Ectodermal cell (in vitro differentiated cells): ENCODE measurements at regions not wholly inside any gene's neighbourhood (a gene's known extent, or its start where the extent isn't known, plus 50 kb on each side); places are given as distances from the start of the nearest gene placed in this dataset.
"Not testable (repeated sequence)": the region's sequence is repeated elsewhere in the genome, so short reads cannot be mapped to it uniquely, and the experiment has no call there.

ENCODE experiments used
- H3K27ac ChIP-seq: 2 replicates; pipeline ENCODE4 v1.7.0; 2013; ENCODE audit warnings: mild to moderate bottlenecking, low read depth, low read length; ENCODE audit not compliant: insufficient read depth, poor library complexity, severe bottlenecking
- H3K27me3 ChIP-seq: 2 replicates; pipeline ENCODE4 v1.7.0; 2013; ENCODE audit warnings: mild to moderate bottlenecking, low read length; ENCODE audit not compliant: insufficient read depth, control insufficient read depth, poor library complexity, severe bottlenecking
- H3K36me3 ChIP-seq: one replicate; pipeline ENCODE4 v1.7.0; 2013; ENCODE audit warnings: low read length; ENCODE audit not compliant: control insufficient read depth, insufficient read depth
- H3K4me1 ChIP-seq: one replicate; pipeline ENCODE4 v1.7.0; 2013; ENCODE audit warnings: low read length; ENCODE audit not compliant: control insufficient read depth, insufficient read depth
- H3K4me3 ChIP-seq: 2 replicates; pipeline ENCODE4 v1.7.0; 2013; ENCODE audit warnings: low read depth, low read length, control low read depth; ENCODE audit not compliant: insufficient read depth
- H3K9me3 ChIP-seq: 2 replicates; pipeline ENCODE4 v1.7.0; 2013; ENCODE audit warnings: mild to moderate bottlenecking, low read length, moderate library complexity; ENCODE audit not compliant: control insufficient read depth
- WGBS, 2 experiments: methylation state at CpG; one replicate each; pipeline ENCODE4 v1.1.7; 2013; ENCODE audit warnings: missing lambda C conversion rate in 2 of 2; 5-methylcytosine and 5-hydroxymethylcytosine counted together

DNA sequence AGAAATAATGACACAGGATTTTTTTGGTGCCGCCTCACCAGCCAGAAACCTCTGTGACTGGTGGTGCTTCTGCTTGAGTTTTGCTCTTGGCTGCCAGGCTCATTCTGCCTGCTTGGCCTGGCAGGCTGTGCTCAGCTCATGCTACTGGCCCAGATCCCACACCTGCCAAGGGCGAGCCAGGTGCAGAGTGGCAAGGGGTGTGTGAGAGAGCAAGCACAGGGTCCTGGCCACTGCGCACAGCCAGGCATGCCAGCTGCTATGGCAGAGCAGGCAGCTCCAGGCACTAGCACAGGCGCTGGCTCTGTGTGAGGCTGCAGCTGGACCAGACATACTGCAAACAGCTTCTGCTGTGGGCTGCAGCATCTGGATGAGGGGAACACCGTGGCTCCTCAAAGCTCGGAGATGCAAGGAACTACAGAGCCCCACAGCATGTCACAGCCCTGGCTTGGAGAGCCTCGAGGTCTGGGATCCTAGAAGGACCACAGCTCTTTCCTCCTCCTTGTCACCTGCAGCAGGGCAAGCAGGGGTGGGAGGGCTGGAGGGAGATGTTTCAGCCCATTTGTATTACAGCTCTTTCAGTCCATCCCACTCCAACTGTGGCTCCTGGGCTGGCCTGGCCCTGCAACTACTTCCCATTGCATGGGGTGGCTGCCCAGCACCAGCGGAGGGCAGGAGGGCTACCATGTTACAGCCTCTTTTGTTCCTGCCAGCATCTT, 313.4 kb upstream of the SEMA3C start:
- Histone ChIP-seq H3K4me1 (peaks cover 5% of the 10 kb centered on the region), H3K9me3 (no peaks in the 10 kb centered on the region), H3K27ac (no peak overlapping the region), H3K4me3 (no peak overlapping the region), H3K27me3 (no peaks in the 10 kb centered on the region), H3K36me3 (no peaks in the 10 kb centered on the region)
- 94 to 95% methylated on average over 8 of the region's 8 CpGs for WGBS, 2 experiments

DNA sequence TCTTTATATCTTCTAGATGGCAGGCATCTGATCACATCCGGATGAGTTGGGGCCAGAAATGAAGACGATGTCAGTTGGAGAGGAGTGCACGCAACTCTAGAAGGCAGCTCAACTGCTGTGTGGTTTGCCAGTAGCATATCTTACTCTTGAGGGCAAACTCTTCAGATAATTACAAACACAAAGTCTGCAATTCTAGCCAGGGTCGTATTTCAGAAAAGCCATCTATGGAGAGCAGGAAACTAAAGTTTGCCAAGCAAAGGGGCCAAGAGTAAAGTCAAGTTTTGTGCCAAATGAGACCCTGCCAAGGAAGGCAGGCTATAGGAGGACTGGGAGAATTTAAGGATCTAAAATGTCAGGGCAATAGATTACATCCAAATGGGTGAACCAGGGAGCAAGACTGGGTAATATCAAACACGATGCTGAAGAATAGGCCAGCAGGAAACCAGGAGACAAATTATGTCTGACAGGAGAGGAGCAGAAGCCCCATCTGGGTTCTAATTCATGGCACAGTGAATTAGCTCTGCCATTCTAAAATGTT, 312.5 kb upstream of the SEMA3C start:
- Histone ChIP-seq H3K36me3 (no peaks in the 10 kb centered on the region), H3K9me3 (no peaks in the 10 kb centered on the region), H3K27ac (no peak overlapping the region), H3K27me3 (no peaks in the 10 kb centered on the region), H3K4me1 (peaks cover 5% of the 10 kb centered on the region), H3K4me3 (no peak overlapping the region)
- 86 to 91% methylated on average over 5 of the region's 5 CpGs for WGBS, 2 experiments

GRCh38 chr7:81226234-81226633, 307.4 kb upstream of the SEMA3C start:
- Histone ChIP-seq H3K4me3 (no peak overlapping the region), H3K27ac (no peak overlapping the region), H3K9me3 (no peaks in the 10 kb centered on the region), H3K4me1 (peaks cover 2% of the 10 kb centered on the region), H3K36me3 (no peaks in the 10 kb centered on the region), H3K27me3 (no peaks in the 10 kb centered on the region)
- 87 to 100% methylated on average over 1 to 2 of the region's 3 CpGs for WGBS, 2 experiments

- H3K4me3 ChIP-seq, H3K9me3 ChIP-seq, H3K27ac ChIP-seq, H3K36me3 ChIP-seq, H3K4me1 ChIP-seq, H3K27me3 ChIP-seq: not testable (repeated sequence)
- 96% methylated on average over 2 of the region's 2 CpGs for WGBS, 2 experiments
Observed at GRCh38 chr7:81222692-81223091, 303.8 kb upstream of the SEMA3C start.

DNA sequence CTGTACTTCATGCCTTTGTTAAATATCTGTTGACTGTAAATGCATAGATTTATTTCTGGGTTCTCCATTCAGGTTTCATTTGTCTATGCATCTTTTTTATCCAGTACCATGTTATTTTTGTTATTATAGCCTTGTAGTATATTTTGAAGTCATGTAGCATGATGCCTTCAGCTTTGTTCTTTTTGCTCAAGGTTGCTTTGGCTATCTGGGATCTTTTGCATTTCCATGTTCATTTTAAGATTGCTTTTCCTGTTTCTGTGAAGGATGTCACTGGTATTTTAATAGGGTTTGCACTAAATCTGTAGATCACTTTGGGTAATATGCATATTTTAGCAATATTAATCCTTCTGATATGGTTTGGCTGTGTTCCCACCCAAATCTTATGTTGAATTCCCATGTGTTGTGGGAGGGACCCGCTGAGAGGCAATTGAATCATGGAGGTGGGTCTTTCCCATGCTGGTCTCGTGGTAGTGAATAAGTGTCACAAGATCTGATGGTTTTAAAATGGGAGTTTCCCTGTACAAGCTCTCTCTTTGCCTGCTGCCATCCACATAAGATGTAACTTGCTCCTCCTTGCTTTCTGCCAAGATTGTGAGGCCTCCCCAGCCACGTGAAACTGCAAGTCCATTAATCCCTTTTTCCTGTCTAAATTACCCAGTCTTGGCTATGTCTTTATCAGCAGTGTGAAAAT, 302.8 kb upstream of the SEMA3C start:
- no peak overlapping the region for H3K4me3 ChIP-seq
- no peaks in the 10 kb centered on the region for H3K27me3 ChIP-seq
- no peaks in the 10 kb centered on the region for H3K4me1 ChIP-seq
- no peaks in the 10 kb centered on the region for H3K9me3 ChIP-seq
- 91 to 93% methylated on average over 3 of the region's 3 CpGs for WGBS, 2 experiments
- H3K27ac ChIP-seq = no peak overlapping the region
- H3K36me3 ChIP-seq = no peaks in the 10 kb centered on the region

- no peaks in the 10 kb centered on the region for H3K36me3 ChIP-seq
- no peaks in the 10 kb centered on the region for H3K4me1 ChIP-seq
- WGBS, 2 experiments = 97 to 100% methylated on average over 2 of the region's 2 CpGs
- no peaks in the 10 kb centered on the region for H3K9me3 ChIP-seq
- no peak overlapping the region for H3K4me3 ChIP-seq
- no peaks in the 10 kb centered on the region for H3K27me3 ChIP-seq
- no peak overlapping the region for H3K27ac ChIP-seq
Observed at GRCh38 chr7:81218480-81219106, 299.7 kb upstream of the SEMA3C start.

GRCh38 chr7:81213394-81213793, 294.5 kb upstream of the SEMA3C start:
- Histone ChIP-seq H3K27me3 (no peaks in the 10 kb centered on the region), H3K27ac (no peak overlapping the region), H3K9me3 (no peaks in the 10 kb centered on the region), H3K4me3 (no peak overlapping the region), H3K4me1 (no peaks in the 10 kb centered on the region), H3K36me3 (no peaks in the 10 kb centered on the region)

- Histone ChIP-seq H3K36me3 (no peaks in the 10 kb centered on the region), H3K4me1 (peaks cover 5% of the 10 kb centered on the region), H3K9me3 (no peaks in the 10 kb centered on the region), H3K27me3 (no peaks in the 10 kb centered on the region), H3K27ac (no peak overlapping the region), H3K4me3 (no peak overlapping the region)
- 92 to 95% methylated on average over 3 to 4 of the region's 4 CpGs for WGBS, 2 experiments
Observed at GRCh38 chr7:81211934-81212320, 293.1 kb upstream of the SEMA3C start.

DNA sequence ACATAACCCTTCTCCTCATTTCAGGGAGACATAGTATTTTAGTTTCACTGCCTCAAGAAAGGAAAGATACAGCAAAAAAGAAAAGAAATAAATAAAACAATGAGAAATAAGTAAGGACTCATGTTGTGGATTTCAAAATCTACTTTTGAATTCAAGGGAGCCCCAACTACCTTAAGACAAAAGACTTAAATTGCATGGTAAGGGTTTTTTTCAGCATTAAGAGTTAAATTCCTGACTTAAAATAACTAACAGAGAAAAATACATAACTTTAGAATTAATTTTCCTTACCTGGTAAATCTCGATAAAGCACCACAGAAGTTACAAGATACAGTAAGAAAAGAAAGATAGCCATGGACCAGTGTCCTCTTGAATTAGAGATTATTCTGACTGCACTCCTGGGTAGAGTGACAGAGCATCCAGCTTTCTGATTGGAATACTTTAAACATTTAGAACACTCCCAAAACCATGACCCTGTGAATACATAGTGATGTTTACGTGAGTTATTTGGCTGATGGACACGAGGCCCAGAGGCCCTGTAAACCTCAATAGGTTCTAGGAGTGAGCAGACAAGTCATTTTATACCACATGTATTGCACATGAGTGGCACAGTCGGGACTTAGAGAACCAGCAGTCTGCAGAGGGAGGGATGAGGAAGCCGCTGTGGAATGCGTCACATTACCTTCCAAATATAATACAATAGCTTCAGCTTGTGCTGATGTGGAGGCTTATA, 292.5 kb upstream of the SEMA3C start:
- WGBS, 2 experiments = 88 to 94% methylated on average over 3 to 6 of the region's 6 CpGs
- Histone ChIP-seq H3K4me1 (peaks cover 5% of the 10 kb centered on the region), H3K27me3 (no peaks in the 10 kb centered on the region), H3K4me3 (no peak overlapping the region), H3K36me3 (no peaks in the 10 kb centered on the region), H3K9me3 (no peaks in the 10 kb centered on the region), H3K27ac (no peak overlapping the region)
